ENCODE measurements at regions not wholly inside any gene's neighbourhood (a gene's known extent, or its start where the extent isn't known, plus 50 kb on each side); places are given as distances from the start of the nearest gene placed in this dataset.

GRCh38 chr13:99124794-99125316 lies 75.8 kb upstream of the UBAC2 start:
- H2AFZ ChIP-seq (ENCODE audit: low read depth, low read length), result no peak overlapping the region
- H3K4me1 ChIP-seq (ENCODE audit: insufficient read depth, low read length), result no peaks in the 10 kb centered on the region
- no peaks in the 10 kb centered on the region for H3K27me3 ChIP-seq (ENCODE audit: insufficient read depth, low read length)
- H3K4me3 ChIP-seq (ENCODE audit: low read length), result no peak overlapping the region
- H3K9me3 ChIP-seq (ENCODE audit: low read length), result no peaks in the 10 kb centered on the region
- no peaks in the 10 kb centered on the region for H3K36me3 ChIP-seq (ENCODE audit: insufficient read depth, low read length)

GRCh38 chr13:99125326-99125915 lies 75.2 kb upstream of the UBAC2 start:
- H3K4me1 ChIP-seq (ENCODE audit: insufficient read depth, low read length), result no peaks in the 10 kb centered on the region
- H3K9me3 ChIP-seq (ENCODE audit: low read length), result no peaks in the 10 kb centered on the region
- H3K36me3 ChIP-seq (ENCODE audit: insufficient read depth, low read length), result no peaks in the 10 kb centered on the region
- H2AFZ ChIP-seq (ENCODE audit: low read depth, low read length), result no peak overlapping the region
- H3K4me3 ChIP-seq (ENCODE audit: low read length), result no peak overlapping the region
- no peaks in the 10 kb centered on the region for H3K27me3 ChIP-seq (ENCODE audit: insufficient read depth, low read length)

- H3K4me1 ChIP-seq (ENCODE audit: insufficient read depth, low read length), result no peaks in the 10 kb centered on the region
- H3K36me3 ChIP-seq (ENCODE audit: insufficient read depth, low read length), result no peaks in the 10 kb centered on the region
- no peak overlapping the region for H3K4me3 ChIP-seq (ENCODE audit: low read length)
- no peaks in the 10 kb centered on the region for H3K27me3 ChIP-seq (ENCODE audit: insufficient read depth, low read length)
- no peak overlapping the region for H2AFZ ChIP-seq (ENCODE audit: low read depth, low read length)
- no peaks in the 10 kb centered on the region for H3K9me3 ChIP-seq (ENCODE audit: low read length)
These were observed 73.8 kb upstream of the UBAC2 start for GRCh38 chr13:99126821-99127220.

GRCh38 chr13:99129050-99129449 lies 71.6 kb upstream of the UBAC2 start:
- H2AFZ ChIP-seq (ENCODE audit: low read depth, low read length), result no peak overlapping the region
- H3K9me3 ChIP-seq (ENCODE audit: low read length), result no peaks in the 10 kb centered on the region
- H3K36me3 ChIP-seq (ENCODE audit: insufficient read depth, low read length), result no peaks in the 10 kb centered on the region
- H3K27me3 ChIP-seq (ENCODE audit: insufficient read depth, low read length), result no peaks in the 10 kb centered on the region
- peaks cover 5% of the 10 kb centered on the region for H3K4me1 ChIP-seq (ENCODE audit: insufficient read depth, low read length)
- no peak overlapping the region for H3K4me3 ChIP-seq (ENCODE audit: low read length)

GRCh38 chr13:99129951-99130350 lies 70.7 kb upstream of the UBAC2 start:
- Histone ChIP-seq H3K4me3 (ENCODE audit: low read length) (no peak overlapping the region), H3K27me3 (ENCODE audit: insufficient read depth, low read length) (no peaks in the 10 kb centered on the region), H3K9me3 (ENCODE audit: low read length) (no peaks in the 10 kb centered on the region), H3K4me1 (ENCODE audit: insufficient read depth, low read length) (peaks cover 5% of the 10 kb centered on the region), H3K36me3 (ENCODE audit: insufficient read depth, low read length) (no peaks in the 10 kb centered on the region), H2AFZ (ENCODE audit: low read depth, low read length) (no peak overlapping the region)

GRCh38 chr13:99131410-99131809 lies 69.2 kb upstream of the UBAC2 start:
- peaks cover 5% of the 10 kb centered on the region for H3K4me1 ChIP-seq (ENCODE audit: insufficient read depth, low read length)
- no peaks in the 10 kb centered on the region for H3K9me3 ChIP-seq (ENCODE audit: low read length)
- H3K36me3 ChIP-seq (ENCODE audit: insufficient read depth, low read length), result no peaks in the 10 kb centered on the region
- H3K27me3 ChIP-seq (ENCODE audit: insufficient read depth, low read length), result no peaks in the 10 kb centered on the region
- H2AFZ ChIP-seq (ENCODE audit: low read depth, low read length), result no peak overlapping the region
- no peak overlapping the region for H3K4me3 ChIP-seq (ENCODE audit: low read length)

- no peaks in the 10 kb centered on the region for H3K27me3 ChIP-seq (ENCODE audit: insufficient read depth, low read length)
- H2AFZ ChIP-seq (ENCODE audit: low read depth, low read length), result no peak overlapping the region
- H3K4me1 ChIP-seq (ENCODE audit: insufficient read depth, low read length), result peaks cover 5% of the 10 kb centered on the region
- H3K4me3 ChIP-seq (ENCODE audit: low read length), result no peak overlapping the region
- H3K36me3 ChIP-seq (ENCODE audit: insufficient read depth, low read length), result no peaks in the 10 kb centered on the region
- no peaks in the 10 kb centered on the region for H3K9me3 ChIP-seq (ENCODE audit: low read length)
These were observed 68.3 kb upstream of the UBAC2 start for GRCh38 chr13:99132295-99132835.

- Histone ChIP-seq H3K27me3 (ENCODE audit: insufficient read depth, low read length) (no peaks in the 10 kb centered on the region), H3K4me1 (ENCODE audit: insufficient read depth, low read length) (peaks cover 5% of the 10 kb centered on the region), H3K9me3 (ENCODE audit: low read length) (no peaks in the 10 kb centered on the region), H2AFZ (ENCODE audit: low read depth, low read length) (no peak overlapping the region), H3K4me3 (ENCODE audit: low read length) (no peak overlapping the region), H3K36me3 (ENCODE audit: insufficient read depth, low read length) (no peaks in the 10 kb centered on the region)
These were observed 67.4 kb upstream of the UBAC2 start for GRCh38 chr13:99133230-99133629.

- Histone ChIP-seq H3K4me1 (ENCODE audit: insufficient read depth, low read length) (peaks cover 5% of the 10 kb centered on the region), H2AFZ (ENCODE audit: low read depth, low read length) (no peak overlapping the region), H3K27me3 (ENCODE audit: insufficient read depth, low read length) (no peaks in the 10 kb centered on the region), H3K4me3 (ENCODE audit: low read length) (no peak overlapping the region), H3K36me3 (ENCODE audit: insufficient read depth, low read length) (no peaks in the 10 kb centered on the region), H3K9me3 (ENCODE audit: low read length) (no peaks in the 10 kb centered on the region)
These were observed 66.8 kb upstream of the UBAC2 start for GRCh38 chr13:99133848-99134247.

GRCh38 chr13:99135591-99135990 lies 65.1 kb upstream of the UBAC2 start:
- Histone ChIP-seq H2AFZ (ENCODE audit: low read depth, low read length) (no peak overlapping the region), H3K36me3 (ENCODE audit: insufficient read depth, low read length) (no peaks in the 10 kb centered on the region), H3K27me3 (ENCODE audit: insufficient read depth, low read length) (no peaks in the 10 kb centered on the region), H3K4me1 (ENCODE audit: insufficient read depth, low read length) (peaks cover 5% of the 10 kb centered on the region), H3K9me3 (ENCODE audit: low read length) (no peaks in the 10 kb centered on the region), H3K4me3 (ENCODE audit: low read length) (no peak overlapping the region)

- Histone ChIP-seq H2AFZ (ENCODE audit: low read depth, low read length) (no peak overlapping the region), H3K4me3 (ENCODE audit: low read length) (no peak overlapping the region), H3K9me3 (ENCODE audit: low read length) (no peaks in the 10 kb centered on the region), H3K36me3 (ENCODE audit: insufficient read depth, low read length) (no peaks in the 10 kb centered on the region), H3K4me1 (ENCODE audit: insufficient read depth, low read length) (peaks cover 5% of the 10 kb centered on the region), H3K27me3 (ENCODE audit: insufficient read depth, low read length) (no peaks in the 10 kb centered on the region)
These were observed 64.2 kb upstream of the UBAC2 start for GRCh38 chr13:99136427-99136954.

GRCh38 chr13:99140831-99141230 lies 59.8 kb upstream of the UBAC2 start:
- H2AFZ ChIP-seq (ENCODE audit: low read depth, low read length), result no peak overlapping the region
- no peak overlapping the region for H3K4me3 ChIP-seq (ENCODE audit: low read length)
- H3K36me3 ChIP-seq (ENCODE audit: insufficient read depth, low read length), result no peaks in the 10 kb centered on the region
- no peaks in the 10 kb centered on the region for H3K4me1 ChIP-seq (ENCODE audit: insufficient read depth, low read length)
- no peaks in the 10 kb centered on the region for H3K9me3 ChIP-seq (ENCODE audit: low read length)
- H3K27me3 ChIP-seq (ENCODE audit: insufficient read depth, low read length), result no peaks in the 10 kb centered on the region

- H3K36me3 ChIP-seq (ENCODE audit: insufficient read depth, low read length), result no peaks in the 10 kb centered on the region
- no peak overlapping the region for H3K4me3 ChIP-seq (ENCODE audit: low read length)
- no peaks in the 10 kb centered on the region for H3K9me3 ChIP-seq (ENCODE audit: low read length)
- H3K27me3 ChIP-seq (ENCODE audit: insufficient read depth, low read length), result no peaks in the 10 kb centered on the region
- no peaks in the 10 kb centered on the region for H3K4me1 ChIP-seq (ENCODE audit: insufficient read depth, low read length)
- no peak overlapping the region for H2AFZ ChIP-seq (ENCODE audit: low read depth, low read length)
These were observed 56.8 kb upstream of the UBAC2 start for GRCh38 chr13:99143904-99144303.

GRCh38 chr13:99144306-99144705 lies 56.3 kb upstream of the UBAC2 start:
- H3K4me3 ChIP-seq (ENCODE audit: low read length), result no peak overlapping the region
- H3K27me3 ChIP-seq (ENCODE audit: insufficient read depth, low read length), result no peaks in the 10 kb centered on the region
- no peaks in the 10 kb centered on the region for H3K4me1 ChIP-seq (ENCODE audit: insufficient read depth, low read length)
- no peaks in the 10 kb centered on the region for H3K9me3 ChIP-seq (ENCODE audit: low read length)
- H3K36me3 ChIP-seq (ENCODE audit: insufficient read depth, low read length), result no peaks in the 10 kb centered on the region
- no peak overlapping the region for H2AFZ ChIP-seq (ENCODE audit: low read depth, low read length)

Data from neuron (in vitro differentiated cells).